Osteoblast (primary cell): ENCODE measurements at regions not wholly inside any gene's neighbourhood (a gene's known extent, or its start where the extent isn't known, plus 50 kb on each side); places are given as distances from the start of the nearest gene placed in this dataset. TPM values are rescaled to one million over a fixed set of nuclear protein-coding genes. Genes with fewer than 3 reads are reported as not detected.

Experiments used
- DNase-seq: peaks from one replicate; pipeline ENCODE4 v3.0.0; 2011; ENCODE audit warnings: low spot score, mixed read lengths; ENCODE audit not compliant: insufficient read length; ENCODE audit errors: missing footprints
- H2AFZ ChIP-seq: 2 replicates; pipeline ENCODE4 v1.6.0; 2011; ENCODE audit warnings: mild to moderate bottlenecking, low read length
- H3K27ac ChIP-seq: 2 replicates; pipeline ENCODE4 v1.5.1; 2011; ENCODE audit warnings: mild to moderate bottlenecking, low read depth, low read length, moderate library complexity
- H3K27me3 ChIP-seq: 2 replicates; pipeline ENCODE4 v1.6.0; 2012; ENCODE audit warnings: mild to moderate bottlenecking, control low read depth, inconsistent platforms, low read length, moderate library complexity; ENCODE audit not compliant: insufficient read depth
- H3K36me3 ChIP-seq: 2 replicates; pipeline ENCODE4 v1.5.1; 2011; ENCODE audit warnings: mild to moderate bottlenecking, low read length, control low read depth, moderate library complexity; ENCODE audit not compliant: insufficient read depth
- H3K4me1 ChIP-seq: 2 replicates; pipeline ENCODE4 v1.5.1; 2011; ENCODE audit warnings: mild to moderate bottlenecking, low read length, control low read depth, moderate library complexity; ENCODE audit not compliant: insufficient read depth
- H3K4me2 ChIP-seq: 2 replicates; pipeline ENCODE4 v1.6.0; 2011; ENCODE audit warnings: mild to moderate bottlenecking, low read length; ENCODE audit not compliant: insufficient read depth
- H3K4me3 ChIP-seq: fragments of 200-600 bp; sonication (generic); 3 replicates; pipeline ENCODE4 v1.5.1; 2012; ENCODE audit warnings: mild to moderate bottlenecking, low read length, inconsistent platforms; ENCODE audit not compliant: insufficient read depth
- H3K79me2 ChIP-seq: 2 replicates; pipeline ENCODE4 v1.6.0; 2012; ENCODE audit warnings: mild to moderate bottlenecking, low read length, control low read depth, inconsistent platforms; ENCODE audit not compliant: insufficient read depth
- H3K9me3 ChIP-seq: 2 replicates; pipeline ENCODE4 v1.5.1; 2011; ENCODE audit warnings: low read depth, low read length, control low read depth
- H4K20me1 ChIP-seq: 2 replicates; pipeline ENCODE4 v1.6.0; 2012; ENCODE audit warnings: mild to moderate bottlenecking, low read length, control low read depth; ENCODE audit not compliant: insufficient read depth
- CTCF ChIP-seq: IDR thresholded peaks from 2 replicates; pipeline ENCODE4 v1.5.1; 2011; ENCODE audit warnings: mild to moderate bottlenecking, low read depth, low read length, moderate library complexity; ENCODE audit errors: extremely low read depth
- small RNA-seq: library from RNA; depleted of rRNA; stranded (forward); fragments of <200 nt; gene quantifications from one replicate; pipeline ENCODE3, GENCODE V24; 2012

- Histone ChIP-seq H3K4me3 (no peak overlapping the region), H4K20me1 (no peaks in the 10 kb centered on the region), H3K4me1 (peaks cover 13% of the 10 kb centered on the region), H2AFZ (no peak overlapping the region), H3K79me2 (no peaks in the 10 kb centered on the region), H3K4me2 (no peak overlapping the region), H3K27me3 (no peaks in the 10 kb centered on the region), H3K27ac (no peak overlapping the region), H3K36me3 (no peaks in the 10 kb centered on the region), H3K9me3 (no peaks in the 10 kb centered on the region)
- DNase-seq: no peak
- no peak for TF ChIP-seq CTCF
Observed at GRCh38 chr6:11659757-11660156, 118.8 kb downstream of the ADTRP start.

- H3K4me3 ChIP-seq: no peak overlapping the region
- H3K27ac ChIP-seq: no peak overlapping the region
- H4K20me1 ChIP-seq: no peaks in the 10 kb centered on the region
- H3K4me2 ChIP-seq: no peak overlapping the region
- no peak for TF ChIP-seq CTCF
- DNase-seq: no peak
- no peak overlapping the region for H2AFZ ChIP-seq
- H3K79me2 ChIP-seq: no peaks in the 10 kb centered on the region
- H3K36me3 ChIP-seq: no peaks in the 10 kb centered on the region
- H3K27me3 ChIP-seq: no peaks in the 10 kb centered on the region
- H3K4me1 ChIP-seq: no peaks in the 10 kb centered on the region
- H3K9me3 ChIP-seq: no peaks in the 10 kb centered on the region
Observed at GRCh38 chr6:11662323-11662722, 116.3 kb downstream of the ADTRP start.

GRCh38 chr6:11663519-11663918 is 115.1 kb downstream of the ADTRP start:
- no peak overlapping the region for H3K27ac ChIP-seq
- no peaks in the 10 kb centered on the region for H3K27me3 ChIP-seq
- no peaks in the 10 kb centered on the region for H3K79me2 ChIP-seq
- H2AFZ ChIP-seq: no peak overlapping the region
- H3K9me3 ChIP-seq: no peaks in the 10 kb centered on the region
- no peak overlapping the region for H3K4me3 ChIP-seq
- H3K4me1 ChIP-seq: no peaks in the 10 kb centered on the region
- no peak overlapping the region for H3K4me2 ChIP-seq
- no peak for TF ChIP-seq CTCF
- no peak for DNase-seq
- H3K36me3 ChIP-seq: no peaks in the 10 kb centered on the region
- no peaks in the 10 kb centered on the region for H4K20me1 ChIP-seq

Small RNA genes lying in the stretch of these regions (small RNA-seq; reads per million reads assigned to genes)
- not detected for gene RF00017
